ENCODE measurements at regions not wholly inside any gene's neighbourhood (a gene's known extent, or its start where the extent isn't known, plus 50 kb on each side); places are given as distances from the start of the nearest gene placed in this dataset.

GRCh38 chr18:71754246-71754645 lies 789.9 kb downstream of the CBLN2 start:
- no peak for DNase-seq (ENCODE audit: low read depth, low spot score)
- Histone ChIP-seq H3K27me3 (ENCODE audit: insufficient read depth, insufficient read length) (no peaks in the 10 kb centered on the region), H3K9ac (ENCODE audit: insufficient read length, low read depth) (no peak overlapping the region), H3K4me1 (ENCODE audit: insufficient read depth, insufficient read length) (no peaks in the 10 kb centered on the region), H3K36me3 (ENCODE audit: insufficient read depth, insufficient read length, low read length) (no peaks in the 10 kb centered on the region), H3K4me3 (ENCODE audit: insufficient read length, low read depth) (no peak overlapping the region), H3K9me3 (ENCODE audit: insufficient read depth, low read length) (no peaks in the 10 kb centered on the region)
- TF ChIP-seq SUZ12 (IDR thresholded peaks at IDR 0.05; ENCODE audit: extremely low read depth, insufficient read depth, insufficient read length) = no peak
- no peak for TF ChIP-seq YY1 (IDR thresholded peaks at IDR 0.05; ENCODE audit: insufficient read depth, insufficient read length)
- no peak for TF ChIP-seq ZNF274 (IDR thresholded peaks at IDR 0.05; ENCODE audit: low read depth, low read length)

- no peaks in the 10 kb centered on the region for H3K27me3 ChIP-seq (ENCODE audit: insufficient read depth, insufficient read length)
- no peaks in the 10 kb centered on the region for H3K9me3 ChIP-seq (ENCODE audit: insufficient read depth, low read length)
- no peak overlapping the region for H3K9ac ChIP-seq (ENCODE audit: insufficient read length, low read depth)
- TF ChIP-seq YY1 (IDR thresholded peaks at IDR 0.05; ENCODE audit: insufficient read depth, insufficient read length) = no peak
- TF ChIP-seq ZNF274 (IDR thresholded peaks at IDR 0.05; ENCODE audit: low read depth, low read length) = no peak
- TF ChIP-seq SUZ12 (IDR thresholded peaks at IDR 0.05; ENCODE audit: extremely low read depth, insufficient read depth, insufficient read length) = no peak
- H3K4me1 ChIP-seq (ENCODE audit: insufficient read depth, insufficient read length) = no peaks in the 10 kb centered on the region
- DNase-seq (ENCODE audit: low read depth, low spot score) = no peak
- no peaks in the 10 kb centered on the region for H3K36me3 ChIP-seq (ENCODE audit: insufficient read depth, insufficient read length, low read length)
- H3K4me3 ChIP-seq (ENCODE audit: insufficient read length, low read depth) = no peak overlapping the region
These were observed 800.5 kb downstream of the CBLN2 start for GRCh38 chr18:71743634-71744033.

- H3K9me3 ChIP-seq (ENCODE audit: insufficient read depth, low read length) = no peaks in the 10 kb centered on the region
- TF ChIP-seq SUZ12 (IDR thresholded peaks at IDR 0.05; ENCODE audit: extremely low read depth, insufficient read depth, insufficient read length) = no peak
- no peak for TF ChIP-seq ZNF274 (IDR thresholded peaks at IDR 0.05; ENCODE audit: low read depth, low read length)
- no peak for TF ChIP-seq YY1 (IDR thresholded peaks at IDR 0.05; ENCODE audit: insufficient read depth, insufficient read length)
- no peaks in the 10 kb centered on the region for H3K4me1 ChIP-seq (ENCODE audit: insufficient read depth, insufficient read length)
- no peak overlapping the region for H3K9ac ChIP-seq (ENCODE audit: insufficient read length, low read depth)
- DNase-seq (ENCODE audit: low read depth, low spot score) = no peak
- H3K4me3 ChIP-seq (ENCODE audit: insufficient read length, low read depth) = no peak overlapping the region
- H3K27me3 ChIP-seq (ENCODE audit: insufficient read depth, insufficient read length) = no peaks in the 10 kb centered on the region
- H3K36me3 ChIP-seq (ENCODE audit: insufficient read depth, insufficient read length, low read length) = no peaks in the 10 kb centered on the region
These were observed 814.5 kb downstream of the CBLN2 start for GRCh38 chr18:71729611-71730010.

- H3K36me3 ChIP-seq (ENCODE audit: insufficient read depth, insufficient read length, low read length) = no peaks in the 10 kb centered on the region
- no peaks in the 10 kb centered on the region for H3K9me3 ChIP-seq (ENCODE audit: insufficient read depth, low read length)
- no peak overlapping the region for H3K4me3 ChIP-seq (ENCODE audit: insufficient read length, low read depth)
- no peaks in the 10 kb centered on the region for H3K4me1 ChIP-seq (ENCODE audit: insufficient read depth, insufficient read length)
- H3K27me3 ChIP-seq (ENCODE audit: insufficient read depth, insufficient read length) = no peaks in the 10 kb centered on the region
- H3K9ac ChIP-seq (ENCODE audit: insufficient read length, low read depth) = no peak overlapping the region
- TF ChIP-seq ZNF274 (IDR thresholded peaks at IDR 0.05; ENCODE audit: low read depth, low read length) (no peak), YY1 (IDR thresholded peaks at IDR 0.05; ENCODE audit: insufficient read depth, insufficient read length) (no peak), SUZ12 (IDR thresholded peaks at IDR 0.05; ENCODE audit: extremely low read depth, insufficient read depth, insufficient read length) (no peak)
- no peak for DNase-seq (ENCODE audit: low read depth, low spot score)
These were observed 816.2 kb downstream of the CBLN2 start for GRCh38 chr18:71727909-71728308.

- no peak overlapping the region for H3K9ac ChIP-seq (ENCODE audit: insufficient read length, low read depth)
- H3K4me3 ChIP-seq (ENCODE audit: insufficient read length, low read depth) = no peak overlapping the region
- no peaks in the 10 kb centered on the region for H3K9me3 ChIP-seq (ENCODE audit: insufficient read depth, low read length)
- no peaks in the 10 kb centered on the region for H3K36me3 ChIP-seq (ENCODE audit: insufficient read depth, insufficient read length, low read length)
- no peaks in the 10 kb centered on the region for H3K27me3 ChIP-seq (ENCODE audit: insufficient read depth, insufficient read length)
- TF ChIP-seq ZNF274 (IDR thresholded peaks at IDR 0.05; ENCODE audit: low read depth, low read length) (no peak), YY1 (IDR thresholded peaks at IDR 0.05; ENCODE audit: insufficient read depth, insufficient read length) (no peak), SUZ12 (IDR thresholded peaks at IDR 0.05; ENCODE audit: extremely low read depth, insufficient read depth, insufficient read length) (no peak)
- H3K4me1 ChIP-seq (ENCODE audit: insufficient read depth, insufficient read length) = no peaks in the 10 kb centered on the region
- DNase-seq (ENCODE audit: low read depth, low spot score) = no peak
These were observed 818.9 kb downstream of the CBLN2 start for GRCh38 chr18:71725256-71725655.

GRCh38 chr18:71707985-71708500 lies 836.1 kb downstream of the CBLN2 start:
- no peak for DNase-seq (ENCODE audit: low read depth, low spot score)
- TF ChIP-seq ZNF274 (IDR thresholded peaks at IDR 0.05; ENCODE audit: low read depth, low read length) = no peak
- no peak for TF ChIP-seq YY1 (IDR thresholded peaks at IDR 0.05; ENCODE audit: insufficient read depth, insufficient read length)
- Histone ChIP-seq H3K9ac (ENCODE audit: insufficient read length, low read depth) (no peak overlapping the region), H3K27me3 (ENCODE audit: insufficient read depth, insufficient read length) (no peaks in the 10 kb centered on the region), H3K36me3 (ENCODE audit: insufficient read depth, insufficient read length, low read length) (no peaks in the 10 kb centered on the region), H3K9me3 (ENCODE audit: insufficient read depth, low read length) (no peaks in the 10 kb centered on the region), H3K4me1 (ENCODE audit: insufficient read depth, insufficient read length) (no peaks in the 10 kb centered on the region), H3K4me3 (ENCODE audit: insufficient read length, low read depth) (no peak overlapping the region)

- Histone ChIP-seq H3K4me3 (ENCODE audit: insufficient read length, low read depth) (no peak overlapping the region), H3K9ac (ENCODE audit: insufficient read length, low read depth) (no peak overlapping the region), H3K27me3 (ENCODE audit: insufficient read depth, insufficient read length) (no peaks in the 10 kb centered on the region), H3K4me1 (ENCODE audit: insufficient read depth, insufficient read length) (no peaks in the 10 kb centered on the region), H3K9me3 (ENCODE audit: insufficient read depth, low read length) (no peaks in the 10 kb centered on the region), H3K36me3 (ENCODE audit: insufficient read depth, insufficient read length, low read length) (no peaks in the 10 kb centered on the region)
- TF ChIP-seq YY1 (IDR thresholded peaks at IDR 0.05; ENCODE audit: insufficient read depth, insufficient read length) (no peak), SUZ12 (IDR thresholded peaks at IDR 0.05; ENCODE audit: extremely low read depth, insufficient read depth, insufficient read length) (no peak), ZNF274 (IDR thresholded peaks at IDR 0.05; ENCODE audit: low read depth, low read length) (no peak)
- no peak for DNase-seq (ENCODE audit: low read depth, low spot score)
These were observed 836.7 kb downstream of the CBLN2 start for GRCh38 chr18:71707400-71707799.
